ENCODE measurements at regions not wholly inside any gene's neighbourhood (a gene's known extent, or its start where the extent isn't known, plus 50 kb on each side); places are given as distances from the start of the nearest gene placed in this dataset.

DNA sequence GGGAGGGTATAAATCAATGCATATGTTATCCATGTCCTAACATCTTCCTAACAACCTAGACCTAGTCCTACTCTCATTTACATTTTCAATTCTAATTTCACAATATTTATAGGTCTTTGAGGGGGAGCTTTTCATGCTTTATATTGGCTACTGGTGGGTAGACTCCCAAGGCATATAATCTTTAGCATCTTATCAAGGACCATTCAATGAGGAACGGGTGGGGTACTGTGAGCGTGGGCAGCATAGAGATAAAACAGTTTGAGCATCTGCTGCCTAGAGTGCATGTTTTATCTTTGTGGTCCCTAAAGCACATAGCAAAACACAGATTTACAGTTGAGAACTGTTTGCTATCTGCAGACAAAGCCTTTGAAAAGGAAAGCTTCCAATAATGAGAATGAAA, 427.6 kb upstream of the WWC1 start:
- peaks cover 10% of the 10 kb centered on the region for H3K27me3 ChIP-seq
- no peaks in the 10 kb centered on the region for H3K9me3 ChIP-seq
- H3K27ac ChIP-seq, result no peak overlapping the region
- WGBS, 2 donors, result 53 to 58% methylated on average over 2 of the region's 2 CpGs
- no peaks in the 10 kb centered on the region for H3K36me3 ChIP-seq
- intact Hi-C loops (cut with DNase I), result no loop called here
- no peak for DNase-seq
- TF ChIP-seq, protein P1, sequence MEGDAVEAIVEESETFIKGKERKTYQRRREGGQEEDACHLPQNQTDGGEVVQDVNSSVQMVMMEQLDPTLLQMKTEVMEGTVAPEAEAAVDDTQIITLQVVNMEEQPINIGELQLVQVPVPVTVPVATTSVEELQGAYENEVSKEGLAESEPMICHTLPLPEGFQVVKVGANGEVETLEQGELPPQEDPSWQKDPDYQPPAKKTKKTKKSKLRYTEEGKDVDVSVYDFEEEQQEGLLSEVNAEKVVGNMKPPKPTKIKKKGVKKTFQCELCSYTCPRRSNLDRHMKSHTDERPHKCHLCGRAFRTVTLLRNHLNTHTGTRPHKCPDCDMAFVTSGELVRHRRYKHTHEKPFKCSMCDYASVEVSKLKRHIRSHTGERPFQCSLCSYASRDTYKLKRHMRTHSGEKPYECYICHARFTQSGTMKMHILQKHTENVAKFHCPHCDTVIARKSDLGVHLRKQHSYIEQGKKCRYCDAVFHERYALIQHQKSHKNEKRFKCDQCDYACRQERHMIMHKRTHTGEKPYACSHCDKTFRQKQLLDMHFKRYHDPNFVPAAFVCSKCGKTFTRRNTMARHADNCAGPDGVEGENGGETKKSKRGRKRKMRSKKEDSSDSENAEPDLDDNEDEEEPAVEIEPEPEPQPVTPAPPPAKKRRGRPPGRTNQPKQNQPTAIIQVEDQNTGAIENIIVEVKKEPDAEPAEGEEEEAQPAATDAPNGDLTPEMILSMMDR (IDR thresholded peaks at IDR 0.05), result no peak
- no peak for TF ChIP-seq POLR2A (IDR thresholded peaks at IDR 0.05)
- H3K4me1 ChIP-seq, result peaks cover 0 to 10% of the 10 kb centered on the region in 2 donors
- H3K4me3 ChIP-seq (replicated peaks in 1 of 3), result no peak overlapping the region

DNA sequence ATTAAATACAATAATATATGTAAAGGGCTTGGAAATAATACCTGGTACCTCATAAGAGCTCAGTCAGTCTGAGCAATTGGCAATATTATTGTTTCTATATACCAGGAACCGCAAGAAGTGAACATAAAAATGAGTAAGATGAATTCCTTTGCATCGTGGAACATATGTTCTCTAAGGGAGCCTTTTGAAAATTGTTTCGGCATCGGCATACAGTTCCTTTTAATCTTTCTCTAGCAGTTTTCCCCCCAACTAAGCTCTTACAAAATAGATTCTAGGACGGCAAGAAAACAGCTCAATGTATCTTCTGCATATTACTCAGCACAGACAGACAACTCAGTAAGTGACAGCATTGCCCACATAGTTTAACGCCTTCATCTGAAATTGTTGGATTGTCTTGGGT, 426.6 kb upstream of the WWC1 start:
- no peak overlapping the region for H3K4me3 ChIP-seq (replicated peaks in 1 of 3)
- peaks cover 10% of the 10 kb centered on the region for H3K27me3 ChIP-seq
- H3K9me3 ChIP-seq, result no peaks in the 10 kb centered on the region
- DNase-seq, result no peak
- TF ChIP-seq POLR2A (IDR thresholded peaks at IDR 0.05), result no peak
- TF ChIP-seq, protein P1 (IDR thresholded peaks at IDR 0.05), result no peak
- WGBS, 2 donors, result 90 to 92% methylated on average over 6 of the region's 6 CpGs
- H3K36me3 ChIP-seq, result no peaks in the 10 kb centered on the region
- intact Hi-C loops (cut with DNase I), result no loop called here
- H3K27ac ChIP-seq, result no peak overlapping the region
- peaks cover 0 to 10% of the 10 kb centered on the region in 2 donors for H3K4me1 ChIP-seq

DNA sequence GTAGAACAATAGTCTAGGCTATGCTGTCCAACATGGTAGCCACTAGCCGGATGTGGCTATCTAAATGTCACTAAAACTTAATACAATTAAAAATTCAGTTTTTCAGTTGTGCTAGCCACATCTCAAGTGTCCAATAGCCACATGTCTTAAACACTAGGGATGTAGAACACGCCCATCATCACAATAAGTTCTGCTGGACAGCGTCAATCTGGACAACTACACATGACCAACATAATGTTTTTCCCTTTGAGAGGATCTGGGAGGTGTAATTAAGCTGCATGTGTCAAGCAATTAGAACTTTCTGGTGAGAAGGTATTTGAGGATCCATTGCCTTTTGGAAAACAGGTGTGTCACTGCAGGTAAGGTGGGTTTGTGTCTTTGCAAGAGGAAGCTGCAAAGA, 424.6 kb upstream of the WWC1 start:
- Histone ChIP-seq H3K36me3 (no peaks in the 10 kb centered on the region), H3K27ac (no peak overlapping the region), H3K4me1 (peaks cover 0 to 10% of the 10 kb centered on the region in 2 donors), H3K27me3 (peaks cover 10% of the 10 kb centered on the region), H3K9me3 (no peaks in the 10 kb centered on the region), H3K4me3 (replicated peaks in 1 of 3) (no peak overlapping the region)
- TF ChIP-seq, protein P1 (IDR thresholded peaks at IDR 0.05), result no peak
- TF ChIP-seq POLR2A (IDR thresholded peaks at IDR 0.05), result no peak
- intact Hi-C loops (cut with DNase I), result no loop called here
- no peak for DNase-seq
- 74 to 75% methylated on average over 3 of the region's 3 CpGs for WGBS, 2 donors

DNA sequence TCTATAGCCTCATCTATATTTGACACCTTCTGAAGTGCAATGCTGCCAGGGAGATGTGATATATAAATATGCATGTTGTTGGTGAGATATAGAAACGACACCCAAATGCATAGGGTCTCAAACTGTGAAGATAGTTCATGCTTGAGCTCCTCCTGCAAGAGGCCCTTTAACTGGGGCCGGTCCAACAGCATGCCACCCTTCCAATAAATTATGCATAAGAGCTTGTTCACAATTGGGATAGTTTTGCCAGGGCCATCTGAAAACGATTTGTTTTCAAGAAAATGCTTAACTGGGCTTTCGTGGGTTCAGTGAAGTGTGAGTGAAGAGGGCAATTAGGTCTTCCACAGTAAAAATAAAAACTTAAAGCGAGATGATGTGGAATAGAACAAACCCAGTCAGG, 424.2 kb upstream of the WWC1 start:
- H3K27ac ChIP-seq, result no peak overlapping the region
- H3K27me3 ChIP-seq, result peaks cover 10% of the 10 kb centered on the region
- TF ChIP-seq, protein P1 (IDR thresholded peaks at IDR 0.05), result no peak
- TF ChIP-seq POLR2A (IDR thresholded peaks at IDR 0.05), result no peak
- intact Hi-C loops (cut with DNase I), result no loop called here
- no peak overlapping the region for H3K4me3 ChIP-seq (replicated peaks in 1 of 3)
- WGBS, 2 donors, result 27 to 35% methylated on average over 5 of the region's 5 CpGs
- peaks cover 0 to 10% of the 10 kb centered on the region in 2 donors for H3K4me1 ChIP-seq
- no peaks in the 10 kb centered on the region for H3K9me3 ChIP-seq
- H3K36me3 ChIP-seq, result no peaks in the 10 kb centered on the region
- DNase-seq, result peak; percentile 67

DNA sequence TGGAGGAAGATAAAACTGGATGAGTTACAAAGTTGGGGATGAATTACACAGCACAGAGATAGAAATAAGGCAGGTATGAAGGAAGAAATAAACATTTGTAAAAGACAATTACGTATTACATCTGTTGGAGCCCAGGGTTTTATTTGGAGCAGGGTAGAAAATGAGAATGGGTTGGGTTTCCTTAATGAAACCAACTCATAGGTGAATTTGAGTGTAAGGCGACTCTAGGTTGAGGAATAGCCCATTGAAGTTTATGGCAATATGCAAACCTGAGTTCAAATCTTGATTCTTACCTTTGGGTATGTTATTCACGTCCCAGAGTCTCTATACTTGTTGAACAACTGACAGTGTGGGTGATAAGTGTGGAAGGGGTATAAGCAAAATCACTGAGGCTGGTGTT, 422.3 kb upstream of the WWC1 start:
- intact Hi-C loops (cut with DNase I), result no loop called here
- H3K27ac ChIP-seq, result no peak overlapping the region
- 87 to 90% methylated on average over 3 of the region's 3 CpGs for WGBS, 2 donors
- no peak overlapping the region for H3K4me3 ChIP-seq (replicated peaks in 1 of 3)
- H3K36me3 ChIP-seq, result no peaks in the 10 kb centered on the region
- H3K9me3 ChIP-seq, result no peaks in the 10 kb centered on the region
- no peak for TF ChIP-seq POLR2A (IDR thresholded peaks at IDR 0.05)
- TF ChIP-seq, protein P1 (IDR thresholded peaks at IDR 0.05), result no peak
- peaks cover 10% of the 10 kb centered on the region for H3K27me3 ChIP-seq
- DNase-seq, result no peak
- H3K4me1 ChIP-seq, result peaks cover 0 to 17% of the 10 kb centered on the region in 2 donors

Measured in thyroid gland (tissue), 4 donors.